H1 (cell line): ENCODE measurements at regions not wholly inside any gene's neighbourhood (a gene's known extent, or its start where the extent isn't known, plus 50 kb on each side); places are given as distances from the start of the nearest gene placed in this dataset.

ENCODE experiments used
- EZH2 ChIP-seq: fragments of 200-600 bp; sonication (generic); IDR thresholded peaks from 2 replicates; pipeline ENCODE4 v1.7.1; 2012; ENCODE audit warnings: low read depth, mild to moderate bottlenecking, moderate library complexity, low read length, inconsistent platforms; ENCODE audit not compliant: severe bottlenecking
- KDM1A ChIP-seq: fragments of 200-600, 300-600 bp; sonication (generic); IDR thresholded peaks from 2 replicates; pipeline ENCODE4 v1.7.1; 2016; ENCODE audit warnings: mild to moderate bottlenecking, low read length, borderline replicate concordance
- NANOG ChIP-seq: IDR thresholded peaks from 2 replicates; pipeline ENCODE4 v1.6.1; 2011; ENCODE audit warnings: low read length, low read depth, mild to moderate bottlenecking, inconsistent platforms; ENCODE audit not compliant: insufficient read depth, poor library complexity, severe bottlenecking
- POLR2A ChIP-seq, 2 experiments: IDR thresholded peaks; 1 replicate in 1 of 2; 2 replicates in 1 of 2; pipeline ENCODE4 v1.6.1; 2011; ENCODE audit warnings: low read depth in 2 of 2, low read length in 2 of 2, mild to moderate bottlenecking in 2 of 2; ENCODE audit errors: control extremely low read depth in 1 of 2
- SIX5 ChIP-seq: IDR thresholded peaks from 2 replicates; pipeline ENCODE4 v1.6.1; 2011; ENCODE audit warnings: mild to moderate bottlenecking, low read depth, low read length

GRCh38 chr13:50326811-50327210 lies 311.6 kb downstream of the KCNRG start (continued):
- TF ChIP-seq KDM1A (no peak), NANOG (no peak), EZH2 (no peak), SIX5 (no peak), POLR2A (IDR thresholded peaks at IDR 0.05; ENCODE audit: control extremely low read depth in 1 of 2, low read depth in 2 of 2, low read length in 2 of 2) (no peak)
